ENCODE measurements at regions not wholly inside any gene's neighbourhood (a gene's known extent, or its start where the extent isn't known, plus 50 kb on each side); places are given as distances from the start of the nearest gene placed in this dataset.

- H3K36me3 ChIP-seq (ENCODE audit: control insufficient read depth in 2 of 2, extremely low read depth in 1 of 2, insufficient read depth in 2 of 2, low read length in 2 of 2) = no peaks in the 10 kb centered on the region
- H3K9me3 ChIP-seq (ENCODE audit: control insufficient read depth, low read depth, low read length) = no peaks in the 10 kb centered on the region
- no peak overlapping the region for H3K27ac ChIP-seq (ENCODE audit: control insufficient read depth, insufficient read depth, low read length)
- no peak overlapping the region for H3K4me2 ChIP-seq (ENCODE audit: control insufficient read depth, extremely low read depth, insufficient read depth, low read depth, low read length)
- H3K9ac ChIP-seq (ENCODE audit: control insufficient read depth, extremely low read depth, insufficient read depth, low read length) = no peak overlapping the region
- H3K4me1 ChIP-seq (ENCODE audit: control insufficient read depth, extremely low read depth, insufficient read depth, low read length) = no peaks in the 10 kb centered on the region
- no peak overlapping the region for H2AFZ ChIP-seq (ENCODE audit: control insufficient read depth, low read length)
- DNase-seq (ENCODE audit: low read depth, low spot score) = no peak
- dilution Hi-C loops (cut with MboI; ENCODE audit: extremely low pct_ligation_motif_present, low sequenced_read_pairs) = no loop called here
- no peaks in the 10 kb centered on the region for H4K20me1 ChIP-seq (ENCODE audit: control insufficient read depth, extremely low read depth, insufficient read depth, low read length)
- no peak for TF ChIP-seq EZH2 (IDR thresholded peaks at IDR 0.05; ENCODE audit: low read length)
- TF ChIP-seq CTCF (optimal IDR thresholded peaks at IDR 0.05 in 1 of 3, IDR thresholded peaks at IDR 0.05 in 1 of 3, conservative IDR thresholded peaks at IDR 0.05 in 1 of 3; ENCODE audit: extremely low read depth in 1 of 3, insufficient read depth in 2 of 3, low read length in 3 of 3) = no peak
- H3K27me3 ChIP-seq (ENCODE audit: control insufficient read depth, extremely low read depth, insufficient read depth, low read length) = no peaks in the 10 kb centered on the region
- H3K4me3 ChIP-seq (ENCODE audit: control insufficient read depth in 2 of 3, extremely low read depth in 1 of 3, insufficient read depth in 2 of 3, low read depth in 1 of 3, low read length in 3 of 3) = no peak overlapping the region
- FAIRE-seq = no peak
- no peaks in the 10 kb centered on the region for H3K79me2 ChIP-seq (ENCODE audit: control insufficient read depth, insufficient read depth, low read length)
- no peaks in the 10 kb centered on the region for H3K9me1 ChIP-seq (ENCODE audit: control insufficient read depth, extremely low read depth, insufficient read depth, low read length)
These were observed 709.4 kb downstream of the MRPL39 start for GRCh38 chr21:24897883-24898282.

- Histone ChIP-seq H3K36me3 (ENCODE audit: control insufficient read depth in 2 of 2, extremely low read depth in 1 of 2, insufficient read depth in 2 of 2, low read length in 2 of 2) (no peaks in the 10 kb centered on the region), H3K9me1 (ENCODE audit: control insufficient read depth, extremely low read depth, insufficient read depth, low read length) (no peaks in the 10 kb centered on the region), H4K20me1 (ENCODE audit: control insufficient read depth, extremely low read depth, insufficient read depth, low read length) (no peaks in the 10 kb centered on the region), H3K27ac (ENCODE audit: control insufficient read depth, insufficient read depth, low read length) (no peak overlapping the region), H3K4me2 (ENCODE audit: control insufficient read depth, extremely low read depth, insufficient read depth, low read depth, low read length) (no peak overlapping the region), H3K9me3 (ENCODE audit: control insufficient read depth, low read depth, low read length) (no peaks in the 10 kb centered on the region), H3K9ac (ENCODE audit: control insufficient read depth, extremely low read depth, insufficient read depth, low read length) (no peak overlapping the region), H3K4me3 (ENCODE audit: control insufficient read depth in 2 of 3, extremely low read depth in 1 of 3, insufficient read depth in 2 of 3, low read depth in 1 of 3, low read length in 3 of 3) (no peak overlapping the region), H3K4me1 (ENCODE audit: control insufficient read depth, extremely low read depth, insufficient read depth, low read length) (no peaks in the 10 kb centered on the region), H2AFZ (ENCODE audit: control insufficient read depth, low read length) (no peak overlapping the region), H3K79me2 (ENCODE audit: control insufficient read depth, insufficient read depth, low read length) (no peaks in the 10 kb centered on the region), H3K27me3 (ENCODE audit: control insufficient read depth, extremely low read depth, insufficient read depth, low read length) (no peaks in the 10 kb centered on the region)
- dilution Hi-C loops (cut with MboI; ENCODE audit: extremely low pct_ligation_motif_present, low sequenced_read_pairs) = no loop called here
- no peak for DNase-seq (ENCODE audit: low read depth, low spot score)
- no peak for TF ChIP-seq CTCF (optimal IDR thresholded peaks at IDR 0.05 in 1 of 3, IDR thresholded peaks at IDR 0.05 in 1 of 3, conservative IDR thresholded peaks at IDR 0.05 in 1 of 3; ENCODE audit: extremely low read depth in 1 of 3, insufficient read depth in 2 of 3, low read length in 3 of 3)
- TF ChIP-seq EZH2 (IDR thresholded peaks at IDR 0.05; ENCODE audit: low read length) = no peak
- no peak for FAIRE-seq
These were observed 710.6 kb downstream of the MRPL39 start for GRCh38 chr21:24896735-24897124.

Measured in keratinocyte (primary cell).